BJ (cell line): ENCODE measurements at regions not wholly inside any gene's neighbourhood (a gene's known extent, or its start where the extent isn't known, plus 50 kb on each side); places are given as distances from the start of the nearest gene placed in this dataset.

Experiments
- CTCF ChIA-PET: fragments of 350-600 bp; formaldehyde crosslinking; extraction: SDS; loops from one replicate; lab custom pipeline; 2021; ENCODE audit warnings: antibody characterized with exemption, inconsistent platforms; lab: Yijun Ruan, JAX
- POLR2A ChIA-PET: fragments of 300-600 bp; sonication (Branson Sonifier 250); formaldehyde crosslinking; extraction: SDS; loops from one replicate; lab custom pipeline; 2021; ENCODE audit warnings: antibody characterized with exemption; lab: Charles Lee
- DNase-seq: peaks from one replicate; pipeline ENCODE4 v3.0.0-alpha.2; 2011; ENCODE audit warnings: low read depth
- H3K27me3 ChIP-seq: 2 replicates; pipeline ENCODE4 v1.6.0; 2011; ENCODE audit warnings: low read length; ENCODE audit not compliant: control insufficient read depth, insufficient read depth
- H3K36me3 ChIP-seq: 2 replicates; pipeline ENCODE4 v1.5.1; 2011; ENCODE audit warnings: low read length; ENCODE audit not compliant: control insufficient read depth, insufficient read depth
- H3K4me3 ChIP-seq: 2 replicates; pipeline ENCODE4 v1.5.1; 2011; ENCODE audit warnings: low read depth, mild to moderate bottlenecking, control low read depth, low read length
- TF ChIP-seq, protein P1 (sequence below): IDR thresholded peaks from 2 replicates; pipeline ENCODE4 v1.5.1; 2011; ENCODE audit warnings: low read depth, mild to moderate bottlenecking, control low read depth, inconsistent platforms, low read length, moderate library complexity; ENCODE audit not compliant: insufficient read depth

DNA sequence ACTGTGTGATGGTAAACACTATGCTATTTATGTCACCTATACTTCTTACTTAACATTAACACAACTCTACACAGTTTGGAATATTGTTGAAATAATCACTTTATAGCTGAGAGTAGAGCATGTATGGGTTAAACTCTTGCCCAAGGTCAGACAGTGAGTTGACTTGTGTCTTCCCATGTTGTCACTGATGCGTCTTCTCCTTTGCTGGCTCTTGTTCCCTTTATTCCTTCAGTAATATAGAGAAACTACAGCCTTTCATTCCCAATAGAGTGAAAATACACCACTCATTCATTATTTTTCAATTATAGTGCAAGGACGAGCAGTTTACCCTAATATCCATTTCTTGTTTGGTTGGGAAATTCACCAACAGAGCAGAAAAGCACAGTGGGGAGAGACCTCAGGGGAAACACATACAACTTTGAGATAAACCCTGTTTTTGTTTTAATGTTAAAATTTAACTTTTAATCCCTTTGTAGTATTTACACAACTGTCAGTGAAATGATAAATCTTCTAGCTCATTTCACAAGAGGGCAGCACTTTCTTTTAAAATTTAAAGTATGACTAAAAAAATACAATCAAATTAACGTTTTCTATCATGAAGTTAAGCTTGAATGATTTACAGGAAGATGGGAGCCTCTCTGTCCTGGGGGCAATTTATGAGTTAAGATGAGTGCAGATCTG lies 363.0 kb downstream of the UTRN start:
- DNase-seq: no peak
- POLR2A ChIA-PET: no interaction called here
- TF ChIP-seq, protein P1, sequence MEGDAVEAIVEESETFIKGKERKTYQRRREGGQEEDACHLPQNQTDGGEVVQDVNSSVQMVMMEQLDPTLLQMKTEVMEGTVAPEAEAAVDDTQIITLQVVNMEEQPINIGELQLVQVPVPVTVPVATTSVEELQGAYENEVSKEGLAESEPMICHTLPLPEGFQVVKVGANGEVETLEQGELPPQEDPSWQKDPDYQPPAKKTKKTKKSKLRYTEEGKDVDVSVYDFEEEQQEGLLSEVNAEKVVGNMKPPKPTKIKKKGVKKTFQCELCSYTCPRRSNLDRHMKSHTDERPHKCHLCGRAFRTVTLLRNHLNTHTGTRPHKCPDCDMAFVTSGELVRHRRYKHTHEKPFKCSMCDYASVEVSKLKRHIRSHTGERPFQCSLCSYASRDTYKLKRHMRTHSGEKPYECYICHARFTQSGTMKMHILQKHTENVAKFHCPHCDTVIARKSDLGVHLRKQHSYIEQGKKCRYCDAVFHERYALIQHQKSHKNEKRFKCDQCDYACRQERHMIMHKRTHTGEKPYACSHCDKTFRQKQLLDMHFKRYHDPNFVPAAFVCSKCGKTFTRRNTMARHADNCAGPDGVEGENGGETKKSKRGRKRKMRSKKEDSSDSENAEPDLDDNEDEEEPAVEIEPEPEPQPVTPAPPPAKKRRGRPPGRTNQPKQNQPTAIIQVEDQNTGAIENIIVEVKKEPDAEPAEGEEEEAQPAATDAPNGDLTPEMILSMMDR: no peak
- CTCF ChIA-PET: interaction anchor here (0.6 kb wide), 1 partner anchor 494 kb away, joined by 3 read pairs; no protein-coding TSS in a partner anchor
- H3K4me3 ChIP-seq: no peak overlapping the region
- no peaks in the 10 kb centered on the region for H3K27me3 ChIP-seq
- no peaks in the 10 kb centered on the region for H3K36me3 ChIP-seq

DNA sequence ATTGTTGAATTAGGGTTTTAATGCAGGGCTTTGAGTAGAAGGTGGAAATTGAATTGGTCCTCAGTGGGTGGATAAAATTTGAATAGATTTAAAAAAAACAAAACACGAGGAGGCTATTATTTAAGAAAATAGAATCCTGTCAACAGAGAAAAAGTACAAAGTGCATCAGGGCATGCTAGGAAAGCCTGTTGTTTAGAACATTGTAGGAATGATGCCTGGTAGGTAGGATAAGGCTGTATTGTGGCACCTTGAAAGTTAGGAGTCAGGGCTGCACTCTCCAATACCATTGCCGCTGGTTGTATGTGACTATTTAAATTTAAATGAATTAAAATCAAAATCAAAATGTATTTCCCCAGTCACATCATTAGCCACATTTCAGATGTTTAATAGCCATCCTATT lies 363.9 kb downstream of the UTRN start:
- Histone ChIP-seq H3K4me3 (no peak overlapping the region), H3K36me3 (no peaks in the 10 kb centered on the region), H3K27me3 (no peaks in the 10 kb centered on the region)
- DNase-seq: no peak
- TF ChIP-seq, protein P1: no peak
- ChIA-PET CTCF (no interaction called here), POLR2A (no interaction called here)

DNA sequence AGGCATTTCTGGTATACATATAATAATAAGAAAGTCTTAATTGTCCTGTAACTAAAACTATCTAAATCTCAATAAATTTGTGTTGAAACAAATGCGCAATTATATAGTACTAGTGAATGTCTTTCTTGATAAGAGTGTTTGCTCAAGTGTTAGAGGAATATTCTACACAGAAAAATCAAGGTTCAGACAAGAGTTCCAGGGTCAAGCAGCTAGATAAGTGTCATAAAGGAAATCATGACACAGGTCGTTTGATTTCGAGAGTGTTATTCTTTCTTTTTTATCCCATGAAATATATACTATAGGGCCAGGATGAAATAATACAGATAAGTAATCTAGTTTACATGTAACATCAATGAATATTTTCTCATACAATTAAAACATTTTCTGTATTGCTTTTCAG lies 366.1 kb downstream of the UTRN start:
- H3K27me3 ChIP-seq: no peaks in the 10 kb centered on the region
- no peaks in the 10 kb centered on the region for H3K36me3 ChIP-seq
- no peak overlapping the region for H3K4me3 ChIP-seq
- DNase-seq: no peak
- CTCF ChIA-PET: interaction anchor here (0.9 kb wide), 1 partner anchor 228 kb away, joined by 3 read pairs; no protein-coding TSS in a partner anchor
- TF ChIP-seq, protein P1: no peak
- POLR2A ChIA-PET: no interaction called here

DNA sequence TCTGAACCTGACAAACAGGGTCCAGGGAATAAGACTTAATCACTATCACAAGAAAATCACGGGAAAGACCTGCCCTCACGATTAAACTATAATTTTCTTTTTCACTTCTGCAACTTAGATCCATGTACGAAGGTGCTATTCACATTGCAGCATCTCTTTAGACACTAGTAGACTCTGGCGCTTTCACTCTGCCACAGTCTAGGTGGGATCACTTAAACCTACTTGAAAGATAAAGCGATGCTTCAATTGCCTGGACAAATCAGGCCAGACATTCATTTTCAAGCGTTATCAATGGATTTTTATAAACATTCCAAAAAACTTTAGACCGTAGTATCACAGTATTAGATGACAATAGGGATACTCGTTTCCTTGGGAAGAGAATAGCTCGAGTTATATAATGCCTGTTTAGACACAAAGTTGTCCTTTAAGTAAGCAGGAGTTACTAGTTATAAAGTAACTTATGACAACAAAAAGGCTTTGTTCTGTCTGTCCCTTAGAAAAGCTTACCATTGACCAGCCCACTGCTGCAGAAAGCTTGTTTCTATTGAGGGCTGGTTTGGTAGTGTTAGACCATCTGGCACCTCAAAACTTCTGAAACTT lies 367.3 kb downstream of the UTRN start:
- Histone ChIP-seq H3K27me3 (no peaks in the 10 kb centered on the region), H3K36me3 (no peaks in the 10 kb centered on the region), H3K4me3 (no peak overlapping the region)
- TF ChIP-seq, protein P1: no peak
- POLR2A ChIA-PET: no interaction called here
- CTCF ChIA-PET: no interaction called here
- no peak for DNase-seq

DNA sequence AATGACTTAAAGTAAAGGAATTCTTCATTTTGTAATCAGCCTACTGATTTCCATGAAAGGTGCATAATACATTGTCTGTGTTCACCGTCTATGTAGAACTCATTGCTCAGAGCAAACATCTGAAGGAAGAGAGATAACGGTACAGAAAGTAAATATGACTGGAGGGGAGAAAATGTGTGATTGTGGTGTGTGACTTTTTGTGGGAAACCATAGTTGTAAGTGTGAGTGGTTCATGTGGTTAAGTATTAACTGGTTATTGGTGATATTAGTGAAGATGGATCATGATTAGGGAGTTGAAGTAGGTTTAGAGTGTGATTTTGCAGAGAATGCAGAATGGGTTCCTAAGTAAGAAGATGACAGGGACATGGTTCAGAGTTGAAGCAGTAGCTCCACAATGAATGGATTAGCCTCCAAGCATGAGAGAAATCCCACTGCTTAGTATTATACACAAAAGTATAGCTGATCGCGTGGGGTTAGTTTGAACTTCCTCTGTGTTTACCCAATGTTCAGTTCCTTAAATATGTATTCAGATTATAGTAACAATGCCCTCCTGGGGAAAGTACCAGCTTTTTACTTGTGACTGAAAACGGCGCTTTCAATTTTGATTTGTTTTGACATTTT lies 368.9 kb downstream of the UTRN start:
- Histone ChIP-seq H3K27me3 (no peaks in the 10 kb centered on the region), H3K36me3 (no peaks in the 10 kb centered on the region), H3K4me3 (no peak overlapping the region)
- TF ChIP-seq, protein P1: no peak
- POLR2A ChIA-PET: no interaction called here
- CTCF ChIA-PET: interaction anchor here (0.5 kb wide), 1 partner anchor 83 kb away, joined by 4 read pairs; no protein-coding TSS in a partner anchor
- DNase-seq: no peak
